ENCODE measurements at regions not wholly inside any gene's neighbourhood (a gene's known extent, or its start where the extent isn't known, plus 50 kb on each side); places are given as distances from the start of the nearest gene placed in this dataset.

- TF ChIP-seq POLR2AphosphoS5 (IDR thresholded peaks at IDR 0.05; ENCODE audit: borderline replicate concordance, low read depth, low read length) (no peak), FOXP2 (optimal IDR thresholded peaks at IDR 0.05; ENCODE audit: control extremely low read depth, extremely low read length, insufficient read depth) (no peak)
Measured at GRCh38 chr3:135444058-135444457, 521.5 kb upstream of the PPP2R3A start.

All from SK-N-MC (cell line).